WTC11 (cell line): ENCODE measurements at regions not wholly inside any gene's neighbourhood (a gene's known extent, or its start where the extent isn't known, plus 50 kb on each side); places are given as distances from the start of the nearest gene placed in this dataset.

Source experiments
- CREB1 ChIP-seq: sonication (generic); formaldehyde crosslinking; IDR thresholded peaks from 2 replicates; pipeline ENCODE4 v1.8.0; 2023; ENCODE audit warnings: mild to moderate bottlenecking, missing genetic modification reagents
- KAT7 ChIP-seq: sonication (generic); formaldehyde crosslinking; IDR thresholded peaks from 2 replicates; pipeline ENCODE4 v1.8.1; 2023; ENCODE audit warnings: missing genetic modification reagents, mild to moderate bottlenecking, borderline replicate concordance
- SP1 ChIP-seq: sonication (generic); formaldehyde crosslinking; conservative IDR thresholded peaks from 2 replicates; pipeline ENCODE4 v1.8.1; 2022; ENCODE audit warnings: missing genetic modification reagents
- TP53 ChIP-seq: sonication (generic); formaldehyde crosslinking; IDR thresholded peaks from 2 replicates; pipeline ENCODE4 v1.8.1; 2023; ENCODE audit warnings: mild to moderate bottlenecking, missing genetic modification reagents
- ZNF423 ChIP-seq: fragments of 250-450 bp; sonication (Bioruptor Pico); IDR thresholded peaks from 2 replicates; pipeline ENCODE4 v2.1.2; 2022; ENCODE audit warnings: mild to moderate bottlenecking, moderate library complexity
- TF ChIP-seq, protein P1 (sequence below): sonication (generic); formaldehyde crosslinking; IDR thresholded peaks from 2 replicates; pipeline ENCODE4 v1.8.0; 2022; ENCODE audit warnings: mild to moderate bottlenecking, missing genetic modification reagents
- TF ChIP-seq, protein P2 (sequence below): fragments of 200-600 bp; IDR thresholded peaks from 2 replicates; pipeline ENCODE4 v1.8.0; 2022; ENCODE audit warnings: antibody characterized with exemption
- TF ChIP-seq, protein P3 (sequence below): sonication (generic); formaldehyde crosslinking; IDR thresholded peaks from 2 replicates; pipeline ENCODE4 v1.8.0; 2022; ENCODE audit warnings: mild to moderate bottlenecking, missing genetic modification reagents

DNA sequence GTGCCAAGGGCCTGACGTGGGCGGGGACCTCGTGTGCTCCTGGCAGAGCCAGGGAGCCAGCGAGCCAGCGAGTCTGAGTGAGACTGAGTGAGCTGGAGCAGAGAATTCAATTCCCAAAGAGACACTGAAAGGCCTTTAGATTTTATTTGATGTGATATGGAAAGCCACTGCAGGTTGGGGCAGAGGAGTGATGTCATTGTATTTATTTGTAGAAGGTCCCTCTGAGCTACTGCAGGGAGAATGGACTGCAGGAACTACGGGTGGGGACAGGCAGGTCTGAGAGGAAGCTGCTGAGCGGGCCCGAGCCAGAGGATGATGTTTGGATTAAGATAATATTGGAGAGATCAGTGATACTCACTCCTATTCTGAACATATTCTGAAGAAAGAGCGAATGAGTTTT is 445.8 kb upstream of the ANKRD30A start:
- TF ChIP-seq, protein P1, sequence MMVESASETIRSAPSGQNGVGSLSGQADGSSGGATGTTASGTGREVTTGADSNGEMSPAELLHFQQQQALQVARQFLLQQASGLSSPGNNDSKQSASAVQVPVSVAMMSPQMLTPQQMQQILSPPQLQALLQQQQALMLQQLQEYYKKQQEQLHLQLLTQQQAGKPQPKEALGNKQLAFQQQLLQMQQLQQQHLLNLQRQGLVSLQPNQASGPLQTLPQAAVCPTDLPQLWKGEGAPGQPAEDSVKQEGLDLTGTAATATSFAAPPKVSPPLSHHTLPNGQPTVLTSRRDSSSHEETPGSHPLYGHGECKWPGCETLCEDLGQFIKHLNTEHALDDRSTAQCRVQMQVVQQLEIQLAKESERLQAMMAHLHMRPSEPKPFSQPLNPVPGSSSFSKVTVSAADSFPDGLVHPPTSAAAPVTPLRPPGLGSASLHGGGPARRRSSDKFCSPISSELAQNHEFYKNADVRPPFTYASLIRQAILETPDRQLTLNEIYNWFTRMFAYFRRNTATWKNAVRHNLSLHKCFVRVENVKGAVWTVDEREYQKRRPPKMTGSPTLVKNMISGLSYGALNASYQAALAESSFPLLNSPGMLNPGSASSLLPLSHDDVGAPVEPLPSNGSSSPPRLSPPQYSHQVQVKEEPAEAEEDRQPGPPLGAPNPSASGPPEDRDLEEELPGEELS (CRISPR knock-in tag), result no peak
- TF ChIP-seq, protein P2, sequence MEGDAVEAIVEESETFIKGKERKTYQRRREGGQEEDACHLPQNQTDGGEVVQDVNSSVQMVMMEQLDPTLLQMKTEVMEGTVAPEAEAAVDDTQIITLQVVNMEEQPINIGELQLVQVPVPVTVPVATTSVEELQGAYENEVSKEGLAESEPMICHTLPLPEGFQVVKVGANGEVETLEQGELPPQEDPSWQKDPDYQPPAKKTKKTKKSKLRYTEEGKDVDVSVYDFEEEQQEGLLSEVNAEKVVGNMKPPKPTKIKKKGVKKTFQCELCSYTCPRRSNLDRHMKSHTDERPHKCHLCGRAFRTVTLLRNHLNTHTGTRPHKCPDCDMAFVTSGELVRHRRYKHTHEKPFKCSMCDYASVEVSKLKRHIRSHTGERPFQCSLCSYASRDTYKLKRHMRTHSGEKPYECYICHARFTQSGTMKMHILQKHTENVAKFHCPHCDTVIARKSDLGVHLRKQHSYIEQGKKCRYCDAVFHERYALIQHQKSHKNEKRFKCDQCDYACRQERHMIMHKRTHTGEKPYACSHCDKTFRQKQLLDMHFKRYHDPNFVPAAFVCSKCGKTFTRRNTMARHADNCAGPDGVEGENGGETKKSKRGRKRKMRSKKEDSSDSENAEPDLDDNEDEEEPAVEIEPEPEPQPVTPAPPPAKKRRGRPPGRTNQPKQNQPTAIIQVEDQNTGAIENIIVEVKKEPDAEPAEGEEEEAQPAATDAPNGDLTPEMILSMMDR, result no peak
- TF ChIP-seq CREB1 (CRISPR knock-in tag) (no peak), ZNF423 (CRISPR knock-in tag) (no peak), TP53 (CRISPR knock-in tag) (no peak), SP1 (no peak), KAT7 (CRISPR knock-in tag) (no peak)
- TF ChIP-seq, protein P3, sequence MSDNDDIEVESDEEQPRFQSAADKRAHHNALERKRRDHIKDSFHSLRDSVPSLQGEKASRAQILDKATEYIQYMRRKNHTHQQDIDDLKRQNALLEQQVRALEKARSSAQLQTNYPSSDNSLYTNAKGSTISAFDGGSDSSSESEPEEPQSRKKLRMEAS (CRISPR knock-in tag), result no peak
